Endodermal cell (in vitro differentiated cells): ENCODE measurements at regions not wholly inside any gene's neighbourhood (a gene's known extent, or its start where the extent isn't known, plus 50 kb on each side); places are given as distances from the start of the nearest gene placed in this dataset.
"Not testable (repeated sequence)": the region's sequence is repeated elsewhere in the genome, so short reads cannot be mapped to it uniquely, and the experiment has no call there.

Source experiments
- DNase-seq: peaks from one replicate; pipeline ENCODE4 v3.0.0-alpha.2; 2017
- H3K27ac ChIP-seq: 2 replicates; pipeline ENCODE4 v1.5.1; 2013; ENCODE audit warnings: mild to moderate bottlenecking, low read depth, low read length, moderate library complexity
- H3K27me3 ChIP-seq: 2 replicates; pipeline ENCODE4 v1.6.1; 2013; ENCODE audit warnings: mild to moderate bottlenecking, low read length, moderate library complexity; ENCODE audit not compliant: insufficient read depth, control insufficient read depth, poor library complexity, severe bottlenecking
- H3K36me3 ChIP-seq: 2 replicates; pipeline ENCODE4 v1.7.0; 2013; ENCODE audit warnings: mild to moderate bottlenecking, low read length, moderate library complexity; ENCODE audit not compliant: control insufficient read depth, insufficient read depth
- H3K4me1 ChIP-seq: one replicate; pipeline ENCODE4 v1.7.0; 2013; ENCODE audit warnings: low read length; ENCODE audit not compliant: control insufficient read depth, insufficient read depth
- H3K4me3 ChIP-seq: 2 replicates; pipeline ENCODE4 v1.5.1; 2013; ENCODE audit warnings: mild to moderate bottlenecking, low read length, moderate library complexity
- H3K9ac ChIP-seq: 2 replicates; pipeline ENCODE4 v1.6.1; 2013; ENCODE audit warnings: mild to moderate bottlenecking, low read length, moderate library complexity; ENCODE audit not compliant: poor library complexity, severe bottlenecking; ENCODE audit errors: extremely low read depth
- H3K9me3 ChIP-seq: 2 replicates; pipeline ENCODE4 v1.6.1; 2013; ENCODE audit warnings: mild to moderate bottlenecking, low read length, moderate library complexity; ENCODE audit not compliant: control insufficient read depth
- H3K27ac Mint-ChIP-seq: 2 replicates; pipeline ENCODE4 v1.8.0; 2020; ENCODE audit warnings: mixed read lengths
- H3K27me3 Mint-ChIP-seq: 2 replicates; pipeline ENCODE4 v1.8.0; 2021; ENCODE audit warnings: mild to moderate bottlenecking, mixed read lengths; ENCODE audit not compliant: insufficient read depth
- H3K36me3 Mint-ChIP-seq: 2 replicates; pipeline ENCODE4 v1.8.0; 2020; ENCODE audit warnings: low read depth, mixed read lengths
- H3K4me1 Mint-ChIP-seq: 2 replicates; pipeline ENCODE4 v1.8.0; 2020; ENCODE audit warnings: mixed read lengths
- H3K4me3 Mint-ChIP-seq: 2 replicates; pipeline ENCODE4 v1.8.0; 2020; ENCODE audit warnings: mild to moderate bottlenecking, moderate library complexity, mixed read lengths
- H3K9me3 Mint-ChIP-seq: 2 replicates; pipeline ENCODE4 v1.8.0; 2020; ENCODE audit warnings: mild to moderate bottlenecking, mixed read lengths
- CTCF ChIP-seq: fragments of 200-600 bp; sonication (generic); conservative IDR thresholded peaks from 2 replicates; pipeline ENCODE4 v1.5.0; 2021; ENCODE audit warnings: antibody characterized with exemption, mild to moderate bottlenecking
- WGBS, 2 experiments: methylation state at CpG; one replicate each; pipeline versions ENCODE4 v1.1.5 to v1.1.7; 2013; ENCODE audit warnings: missing lambda C conversion rate in 2 of 2, mixed read lengths in 1 of 2; ENCODE audit not compliant: insufficient coverage in 1 of 2, insufficient read length in 1 of 2; 5-methylcytosine and 5-hydroxymethylcytosine counted together

- Mint-ChIP-seq H3K4me1 (no peaks in the 10 kb centered on the region), H3K9me3 (no peaks in the 10 kb centered on the region), H3K4me3 (no peak overlapping the region), H3K27me3 (peaks cover 2% of the 10 kb centered on the region), H3K36me3 (no peaks in the 10 kb centered on the region), H3K27ac (no peak overlapping the region)
- Histone ChIP-seq H3K27ac (no peak overlapping the region), H3K4me1 (no peaks in the 10 kb centered on the region), H3K27me3 (no peaks in the 10 kb centered on the region), H3K36me3 (no peaks in the 10 kb centered on the region), H3K9ac (no peak overlapping the region), H3K4me3 (no peak overlapping the region), H3K9me3 (no peaks in the 10 kb centered on the region)
- no peak for TF ChIP-seq CTCF
- WGBS, 2 experiments: 93 to 95% methylated on average over 16 to 18 of the region's 18 CpGs
- no peak for DNase-seq
Observed at GRCh38 chr17:68152161-68152571, 95.7 kb upstream of the AMZ2 start.

- Mint-ChIP-seq H3K9me3 (no peaks in the 10 kb centered on the region), H3K4me3 (no peak overlapping the region), H3K36me3 (no peaks in the 10 kb centered on the region), H3K27ac (no peak overlapping the region), H3K27me3 (peaks cover 2% of the 10 kb centered on the region), H3K4me1 (no peaks in the 10 kb centered on the region)
- Histone ChIP-seq H3K27me3 (no peaks in the 10 kb centered on the region), H3K9me3 (no peaks in the 10 kb centered on the region), H3K27ac (no peak overlapping the region), H3K9ac (no peak overlapping the region), H3K4me3 (no peak overlapping the region), H3K36me3 (no peaks in the 10 kb centered on the region), H3K4me1 (no peaks in the 10 kb centered on the region)
- DNase-seq: no peak
- 89 to 100% methylated on average over 5 of the region's 5 CpGs for WGBS, 2 experiments
- no peak for TF ChIP-seq CTCF
Observed at GRCh38 chr17:68155692-68156091, 92.2 kb upstream of the AMZ2 start.

GRCh38 chr17:68161644-68162428 lies 86.0 kb upstream of the AMZ2 start:
- no peak for TF ChIP-seq CTCF
- no peaks in the 10 kb centered on the region for H3K4me1 Mint-ChIP-seq

GRCh38 chr17:68168273-68169164 lies 79.3 kb upstream of the AMZ2 start:
- H3K27ac Mint-ChIP-seq, H3K4me3 ChIP-seq, H3K4me1 ChIP-seq, H3K9me3 ChIP-seq, H3K27ac ChIP-seq, H3K36me3 Mint-ChIP-seq, H3K4me1 Mint-ChIP-seq, H3K9me3 Mint-ChIP-seq, H3K36me3 ChIP-seq, H3K9ac ChIP-seq, H3K27me3 ChIP-seq, H3K4me3 Mint-ChIP-seq: not testable (repeated sequence)
- H3K27me3 Mint-ChIP-seq: peaks cover 15% of the 10 kb centered on the region
- DNase-seq: peak; percentile 37
- WGBS, 2 experiments: 83 to 90% methylated on average over 6 to 9 of the region's 9 CpGs

More at GRCh38 chr17:68161644-68162428, 86.0 kb upstream of the AMZ2 start:
- Mint-ChIP-seq H3K27me3 (peaks cover 1% of the 10 kb centered on the region), H3K27ac (no peak overlapping the region), H3K36me3 (no peaks in the 10 kb centered on the region), H3K9me3 (no peaks in the 10 kb centered on the region), H3K4me3 (no peak overlapping the region)
- no peaks in the 10 kb centered on the region for H3K9me3 ChIP-seq
- H3K4me3 ChIP-seq: no peak overlapping the region
- peak; percentile 44 for DNase-seq
- H3K9ac ChIP-seq: no peak overlapping the region
- no peak overlapping the region for H3K27ac ChIP-seq
- no peaks in the 10 kb centered on the region for H3K4me1 ChIP-seq
- H3K27me3 ChIP-seq: no peaks in the 10 kb centered on the region
- H3K36me3 ChIP-seq: no peaks in the 10 kb centered on the region
- 91 to 93% methylated on average over 7 to 12 of the region's 12 CpGs for WGBS, 2 experiments
